Loucy (cell line): ENCODE measurements at regions not wholly inside any gene's neighbourhood (a gene's known extent, or its start where the extent isn't known, plus 50 kb on each side); places are given as distances from the start of the nearest gene placed in this dataset.

Source experiments
- EZH2phosphoT487 ChIP-seq: fragments of 200-600 bp; IDR thresholded peaks from 2 replicates; pipeline ENCODE4 v1.6.1; 2018; ENCODE audit warnings: antibody characterized with exemption, mild to moderate bottlenecking, moderate library complexity, borderline replicate concordance
- TF ChIP-seq, protein P1 (sequence below): fragments of 200-600 bp; sonication (generic); conservative IDR thresholded peaks from 2 replicates; pipeline ENCODE4 v1.5.1; 2014; ENCODE audit warnings: mild to moderate bottlenecking, antibody characterized with exemption, low read length

DNA sequence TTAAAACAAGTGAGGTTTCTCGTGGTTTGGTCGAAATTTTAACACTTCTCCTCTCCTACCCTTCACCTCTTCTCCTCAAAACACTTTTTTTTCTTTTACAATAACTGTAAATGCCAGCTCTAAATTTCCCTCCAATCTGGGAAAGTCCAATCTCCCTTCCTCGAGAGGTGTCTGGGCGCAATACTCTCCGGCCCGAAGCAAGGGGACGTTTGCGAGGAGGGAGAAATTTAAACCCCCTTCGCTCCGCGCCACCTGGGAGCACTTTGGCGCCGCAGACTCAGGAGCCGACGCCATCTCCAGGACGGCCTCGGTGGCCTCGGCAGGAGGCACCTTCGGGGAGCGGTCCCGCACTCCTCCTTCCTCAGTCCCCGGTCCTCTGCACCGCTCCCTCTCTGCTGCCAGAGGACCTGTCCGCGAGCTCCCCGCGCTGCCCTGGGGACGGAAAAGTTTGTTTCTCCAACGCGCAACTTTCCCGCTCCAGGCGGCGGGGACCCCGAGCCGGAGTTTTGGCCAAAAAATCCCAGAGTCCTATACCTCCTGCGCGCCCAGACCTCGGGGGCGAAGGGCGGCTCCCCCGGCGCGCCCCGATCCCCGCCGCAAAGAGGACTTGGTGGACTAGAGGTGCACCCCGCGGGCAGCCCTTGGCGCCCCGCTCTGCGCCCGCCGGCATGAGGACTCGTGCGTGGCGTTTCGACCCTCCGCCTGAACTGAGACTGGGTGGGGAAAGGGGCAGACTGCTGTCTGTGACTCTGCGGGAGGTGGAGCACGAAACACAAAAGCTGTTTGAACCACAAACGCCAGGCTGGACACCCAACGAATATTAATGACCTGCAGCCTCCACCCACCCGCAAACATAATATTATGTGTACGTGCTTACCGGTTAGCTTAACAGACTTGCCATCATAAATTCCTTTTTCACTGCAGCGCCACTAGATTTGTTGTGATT, 95.2 kb upstream of the HMGA2 start:
- TF ChIP-seq, protein P1, sequence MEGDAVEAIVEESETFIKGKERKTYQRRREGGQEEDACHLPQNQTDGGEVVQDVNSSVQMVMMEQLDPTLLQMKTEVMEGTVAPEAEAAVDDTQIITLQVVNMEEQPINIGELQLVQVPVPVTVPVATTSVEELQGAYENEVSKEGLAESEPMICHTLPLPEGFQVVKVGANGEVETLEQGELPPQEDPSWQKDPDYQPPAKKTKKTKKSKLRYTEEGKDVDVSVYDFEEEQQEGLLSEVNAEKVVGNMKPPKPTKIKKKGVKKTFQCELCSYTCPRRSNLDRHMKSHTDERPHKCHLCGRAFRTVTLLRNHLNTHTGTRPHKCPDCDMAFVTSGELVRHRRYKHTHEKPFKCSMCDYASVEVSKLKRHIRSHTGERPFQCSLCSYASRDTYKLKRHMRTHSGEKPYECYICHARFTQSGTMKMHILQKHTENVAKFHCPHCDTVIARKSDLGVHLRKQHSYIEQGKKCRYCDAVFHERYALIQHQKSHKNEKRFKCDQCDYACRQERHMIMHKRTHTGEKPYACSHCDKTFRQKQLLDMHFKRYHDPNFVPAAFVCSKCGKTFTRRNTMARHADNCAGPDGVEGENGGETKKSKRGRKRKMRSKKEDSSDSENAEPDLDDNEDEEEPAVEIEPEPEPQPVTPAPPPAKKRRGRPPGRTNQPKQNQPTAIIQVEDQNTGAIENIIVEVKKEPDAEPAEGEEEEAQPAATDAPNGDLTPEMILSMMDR, result no peak
- no peak for TF ChIP-seq EZH2phosphoT487
